ENCODE measurements at regions not wholly inside any gene's neighbourhood (a gene's known extent, or its start where the extent isn't known, plus 50 kb on each side); places are given as distances from the start of the nearest gene placed in this dataset.

- H3K27ac ChIP-seq (ENCODE audit: low read depth, low read length): peak overlapping the region; percentile 61
Measured at GRCh38 chr7:42493436-42494198, 256.6 kb upstream of the GLI3 start.

GRCh38 chr7:42492920-42493319, 255.9 kb upstream of the GLI3 start:
- DNase-seq (ENCODE audit: insufficient read length, low spot score, missing footprints): no peak
- Histone ChIP-seq H3K4me1 (ENCODE audit: insufficient read depth, low read length) (peaks cover 26% of the 10 kb centered on the region), H3K79me2 (ENCODE audit: insufficient read depth, low read length) (no peaks in the 10 kb centered on the region), H3K9me3 (ENCODE audit: low read depth, low read length) (no peaks in the 10 kb centered on the region), H3K4me3 (ENCODE audit: insufficient read depth, low read length) (peak overlapping the region; percentile 69), H2AFZ (ENCODE audit: low read length) (no peak overlapping the region), H3K27me3 (ENCODE audit: insufficient read depth, low read length) (peaks cover 18% of the 10 kb centered on the region), H3K36me3 (ENCODE audit: insufficient read depth, low read length) (no peaks in the 10 kb centered on the region), H3K4me2 (ENCODE audit: insufficient read depth, low read length) (peak overlapping the region; percentile 96), H3K27ac (ENCODE audit: low read depth, low read length) (no peak overlapping the region), H4K20me1 (ENCODE audit: insufficient read depth, low read length) (no peaks in the 10 kb centered on the region)
- TF ChIP-seq CTCF (IDR thresholded peaks at IDR 0.05; ENCODE audit: extremely low read depth, low read depth, low read length): no peak

More at GRCh38 chr7:42493436-42494198, 256.6 kb upstream of the GLI3 start:
- Histone ChIP-seq H3K9me3 (ENCODE audit: low read depth, low read length) (no peaks in the 10 kb centered on the region), H4K20me1 (ENCODE audit: insufficient read depth, low read length) (no peaks in the 10 kb centered on the region), H3K36me3 (ENCODE audit: insufficient read depth, low read length) (no peaks in the 10 kb centered on the region), H3K4me1 (ENCODE audit: insufficient read depth, low read length) (peaks cover 26% of the 10 kb centered on the region), H3K4me2 (ENCODE audit: insufficient read depth, low read length) (peak overlapping the region; percentile 96), H2AFZ (ENCODE audit: low read length) (peak overlapping the region; percentile 74), H3K79me2 (ENCODE audit: insufficient read depth, low read length) (no peaks in the 10 kb centered on the region), H3K4me3 (ENCODE audit: insufficient read depth, low read length) (peak overlapping the region; percentile 69), H3K27me3 (ENCODE audit: insufficient read depth, low read length) (peaks cover 18% of the 10 kb centered on the region)
- DNase-seq (ENCODE audit: insufficient read length, low spot score, missing footprints): peak; percentile 81
- TF ChIP-seq CTCF (IDR thresholded peaks at IDR 0.05; ENCODE audit: extremely low read depth, low read depth, low read length): no peak

GRCh38 chr7:42491106-42491505, 254.1 kb upstream of the GLI3 start:
- TF ChIP-seq CTCF (IDR thresholded peaks at IDR 0.05; ENCODE audit: extremely low read depth, low read depth, low read length): no peak
- Histone ChIP-seq H2AFZ (ENCODE audit: low read length) (no peak overlapping the region), H3K27me3 (ENCODE audit: insufficient read depth, low read length) (peaks cover 18% of the 10 kb centered on the region), H3K9me3 (ENCODE audit: low read depth, low read length) (no peaks in the 10 kb centered on the region), H3K27ac (ENCODE audit: low read depth, low read length) (no peak overlapping the region), H4K20me1 (ENCODE audit: insufficient read depth, low read length) (no peaks in the 10 kb centered on the region), H3K4me3 (ENCODE audit: insufficient read depth, low read length) (no peak overlapping the region), H3K79me2 (ENCODE audit: insufficient read depth, low read length) (no peaks in the 10 kb centered on the region), H3K36me3 (ENCODE audit: insufficient read depth, low read length) (no peaks in the 10 kb centered on the region), H3K4me2 (ENCODE audit: insufficient read depth, low read length) (no peak overlapping the region), H3K4me1 (ENCODE audit: insufficient read depth, low read length) (peaks cover 26% of the 10 kb centered on the region)
- DNase-seq (ENCODE audit: insufficient read length, low spot score, missing footprints): no peak

GRCh38 chr7:42489299-42489698, 252.3 kb upstream of the GLI3 start:
- H3K36me3 ChIP-seq (ENCODE audit: insufficient read depth, low read length): no peaks in the 10 kb centered on the region
- no peaks in the 10 kb centered on the region for H4K20me1 ChIP-seq (ENCODE audit: insufficient read depth, low read length)
- no peaks in the 10 kb centered on the region for H3K79me2 ChIP-seq (ENCODE audit: insufficient read depth, low read length)
- peaks cover 24% of the 10 kb centered on the region for H3K27me3 ChIP-seq (ENCODE audit: insufficient read depth, low read length)
- peaks cover 12% of the 10 kb centered on the region for H3K4me1 ChIP-seq (ENCODE audit: insufficient read depth, low read length)
- H3K27ac ChIP-seq (ENCODE audit: low read depth, low read length): no peak overlapping the region
- TF ChIP-seq CTCF (IDR thresholded peaks at IDR 0.05; ENCODE audit: extremely low read depth, low read depth, low read length): no peak
- H3K9me3 ChIP-seq (ENCODE audit: low read depth, low read length): no peaks in the 10 kb centered on the region
- H3K4me3 ChIP-seq (ENCODE audit: insufficient read depth, low read length): no peak overlapping the region
- DNase-seq (ENCODE audit: insufficient read length, low spot score, missing footprints): no peak
- H3K4me2 ChIP-seq (ENCODE audit: insufficient read depth, low read length): no peak overlapping the region
- no peak overlapping the region for H2AFZ ChIP-seq (ENCODE audit: low read length)
